GM23338 (cell line): ENCODE measurements at regions not wholly inside any gene's neighbourhood (a gene's known extent, or its start where the extent isn't known, plus 50 kb on each side); places are given as distances from the start of the nearest gene placed in this dataset.

ENCODE experiments used
- ATAC-seq: fragments of 200-7000 bp; cut with Tn5 transposase; 3 replicates; pipeline ENCODE4 v1.9.1; 2020
- DNase-seq: peaks from one replicate; pipeline ENCODE4 v3.0.0-alpha.2; 2015; ENCODE audit warnings: low spot score
- H2AFZ ChIP-seq: fragments of 200-600 bp; sonication (generic); 2 replicates; pipeline ENCODE4 v1.8.0; 2016; ENCODE audit warnings: antibody characterized with exemption, mild to moderate bottlenecking, moderate library complexity
- H3F3A ChIP-seq: fragments of 200-600 bp; sonication (generic); replicated peaks from 2 replicates; pipeline ENCODE4 v1.8.0; 2017; ENCODE audit warnings: antibody characterized with exemption, mixed run types, low read depth
- H3K27ac ChIP-seq: fragments of 200-600 bp; sonication (generic); 2 replicates; pipeline ENCODE4 v1.6.1; 2016; ENCODE audit warnings: low read depth
- H3K27me3 ChIP-seq: fragments of 200-600 bp; sonication (generic); 2 replicates; pipeline ENCODE4 v1.8.0; 2016; ENCODE audit warnings: mild to moderate bottlenecking, mixed run types, moderate library complexity; ENCODE audit not compliant: insufficient read depth
- H3K36me3 ChIP-seq: fragments of 200-600 bp; sonication (generic); 2 replicates; pipeline ENCODE4 v1.8.0; 2016; ENCODE audit warnings: mild to moderate bottlenecking; ENCODE audit not compliant: insufficient read depth
- H3K4me1 ChIP-seq: fragments of 200-600 bp; sonication (generic); 2 replicates; pipeline ENCODE4 v1.8.0; 2016; ENCODE audit warnings: mild to moderate bottlenecking, moderate library complexity; ENCODE audit not compliant: insufficient read depth
- H3K4me2 ChIP-seq: fragments of 200-600 bp; sonication (generic); 2 replicates; pipeline ENCODE4 v1.7.1; 2017; ENCODE audit warnings: mixed run types
- H3K4me3 ChIP-seq: fragments of 200-600 bp; sonication (generic); 2 replicates; pipeline ENCODE4 v1.6.1; 2016; ENCODE audit warnings: mixed run types
- H3K79me2 ChIP-seq: fragments of 200-600 bp; sonication (generic); replicated peaks from 2 replicates; pipeline ENCODE4 v1.8.0; 2017; ENCODE audit warnings: mild to moderate bottlenecking; ENCODE audit not compliant: insufficient read depth
- H3K9me2 ChIP-seq: fragments of 200-600 bp; sonication (generic); 2 replicates; pipeline ENCODE4 v1.8.0; 2017; ENCODE audit not compliant: insufficient read depth
- H4K20me1 ChIP-seq: fragments of 200-600 bp; sonication (generic); replicated peaks from 2 replicates; pipeline ENCODE4 v1.8.0; 2017; ENCODE audit warnings: mild to moderate bottlenecking; ENCODE audit not compliant: insufficient read depth
- H3K27ac Mint-ChIP-seq: 2 replicates; pipeline ENCODE4 v1.8.0; 2020; ENCODE audit warnings: inconsistent platforms, mild to moderate bottlenecking, moderate library complexity, mixed read lengths
- H3K27me3 Mint-ChIP-seq: 3 replicates; pipeline ENCODE4 v1.8.0; 2022; ENCODE audit warnings: low read depth, mild to moderate bottlenecking, moderate library complexity, mixed read lengths, inconsistent platforms; ENCODE audit not compliant: insufficient read depth, poor library complexity
- H3K36me3 Mint-ChIP-seq: 3 replicates; pipeline ENCODE4 v1.8.0; 2021; ENCODE audit warnings: low read depth, mild to moderate bottlenecking, inconsistent platforms, moderate library complexity, mixed read lengths
- H3K4me1 Mint-ChIP-seq: 3 replicates; pipeline ENCODE4 v1.8.0; 2020; ENCODE audit warnings: mild to moderate bottlenecking, inconsistent platforms, mixed read lengths
- H3K4me3 Mint-ChIP-seq: 3 replicates; pipeline ENCODE4 v1.8.0; 2021; ENCODE audit warnings: moderate library complexity, mild to moderate bottlenecking, inconsistent platforms, mixed read lengths
- H3K9me3 Mint-ChIP-seq: 3 replicates; pipeline ENCODE4 v1.8.0; 2020; ENCODE audit warnings: moderate library complexity, mild to moderate bottlenecking, inconsistent platforms, mixed read lengths
- CREB1 ChIP-seq: fragments of 250-450 bp; sonication (Bioruptor Pico); IDR thresholded peaks from 2 replicates; pipeline ENCODE4 v1.5.0; 2020; ENCODE audit warnings: low read depth, mild to moderate bottlenecking, moderate library complexity
- CTCF ChIP-seq, 2 experiments: fragments of 200-600 bp in 1 of 2; sonication (generic) in 1 of 2; conservative IDR thresholded peaks; 2 replicates each; pipeline versions ENCODE4 v1.5.1 to v1.6.1; 2016 to 2017; ENCODE audit warnings: antibody characterized with exemption in 2 of 2, low read depth in 2 of 2, mild to moderate bottlenecking in 2 of 2, moderate library complexity in 1 of 2
- ETS1 ChIP-seq: IDR thresholded peaks from 2 replicates; pipeline ENCODE4 v1.6.1; 2016; ENCODE audit warnings: antibody characterized with exemption
- EZH2 ChIP-seq: fragments of 200-600 bp; sonication (generic); IDR thresholded peaks from one replicate; pipeline ENCODE4 v1.8.0; 2017; ENCODE audit warnings: antibody characterized with exemption, mild to moderate bottlenecking, low read depth; ENCODE audit not compliant: unreplicated experiment
- EZH2phosphoT487 ChIP-seq: fragments of 200-600 bp; sonication (generic); IDR thresholded peaks from one replicate; pipeline ENCODE4 v1.8.1; 2018; ENCODE audit warnings: antibody characterized with exemption; ENCODE audit not compliant: unreplicated experiment
- JUNB ChIP-seq: IDR thresholded peaks from one replicate; pipeline ENCODE4 v1.6.1; 2016; ENCODE audit warnings: antibody characterized with exemption; ENCODE audit not compliant: unreplicated experiment
- NANOG ChIP-seq: IDR thresholded peaks from 2 replicates; pipeline ENCODE4 v1.6.1; 2016; ENCODE audit warnings: antibody characterized with exemption, borderline replicate concordance
- POLR2AphosphoS5 ChIP-seq: IDR thresholded peaks from 2 replicates; pipeline ENCODE4 v1.6.1; 2016; ENCODE audit warnings: antibody characterized with exemption, low read depth
- REST ChIP-seq: IDR thresholded peaks from one replicate; pipeline ENCODE4 v1.6.1; 2018; ENCODE audit warnings: antibody characterized with exemption; ENCODE audit not compliant: unreplicated experiment
- STAT1 ChIP-seq: IDR thresholded peaks from one replicate; pipeline ENCODE4 v1.6.1; 2016; ENCODE audit warnings: antibody characterized with exemption; ENCODE audit not compliant: unreplicated experiment
- ZNF114 ChIP-seq: fragments of 250-450 bp; sonication (Bioruptor Pico); IDR thresholded peaks from 2 replicates; pipeline ENCODE4 v1.5.0; 2020; ENCODE audit warnings: mild to moderate bottlenecking, moderate library complexity
- ZNF331 ChIP-seq: fragments of 250-450 bp; sonication (Bioruptor Pico); IDR thresholded peaks from 2 replicates; pipeline ENCODE4 v1.5.0; 2020; ENCODE audit warnings: low read depth, mild to moderate bottlenecking, moderate library complexity
- ZNF462 ChIP-seq: fragments of 250-450 bp; sonication (Bioruptor Pico); IDR thresholded peaks from 2 replicates; pipeline ENCODE4 v1.5.0; 2020; ENCODE audit warnings: mild to moderate bottlenecking, moderate library complexity

GRCh38 chr15:97866959-97867358 lies 93.5 kb upstream of the ARRDC4 start:
- no peak overlapping the region for H3K27ac ChIP-seq
- H3K4me3 Mint-ChIP-seq = no peak overlapping the region
- H3K9me3 Mint-ChIP-seq = peaks cover 8% of the 10 kb centered on the region
- no peaks in the 10 kb centered on the region for H3K4me1 Mint-ChIP-seq
- no peak overlapping the region for H3K27ac Mint-ChIP-seq
- no peaks in the 10 kb centered on the region for H3K36me3 ChIP-seq
- DNase-seq (no peak), ATAC-seq (no peak)
- H4K20me1 ChIP-seq = no peaks in the 10 kb centered on the region
- no peak overlapping the region for H3K4me2 ChIP-seq
- H2AFZ ChIP-seq = no peak overlapping the region
- H3K4me3 ChIP-seq = no peak overlapping the region
- TF ChIP-seq ZNF331 (CRISPR knock-in tag) (no peak), JUNB (no peak), POLR2AphosphoS5 (no peak), EZH2phosphoT487 (no peak), EZH2 (no peak), CREB1 (CRISPR knock-in tag) (no peak), STAT1 (no peak), ETS1 (no peak), NANOG (no peak), REST (no peak), ZNF114 (CRISPR knock-in tag) (no peak), ZNF462 (no peak), CTCF (conservative IDR thresholded peaks at IDR 0.05; ENCODE audit: low read depth in 2 of 2) (no peak)
- H3F3A ChIP-seq = no peaks in the 10 kb centered on the region
- no peaks in the 10 kb centered on the region for H3K27me3 ChIP-seq
- no peaks in the 10 kb centered on the region for H3K9me2 ChIP-seq
- H3K79me2 ChIP-seq = no peaks in the 10 kb centered on the region
- H3K4me1 ChIP-seq = no peaks in the 10 kb centered on the region
- H3K36me3 Mint-ChIP-seq = no peaks in the 10 kb centered on the region; the same call in 2 of the 3 replicates
- peaks cover 5% of the 10 kb centered on the region for H3K27me3 Mint-ChIP-seq
